Left cardiac atrium (tissue), 4 donors: ENCODE measurements at regions not wholly inside any gene's neighbourhood (a gene's known extent, or its start where the extent isn't known, plus 50 kb on each side); places are given as distances from the start of the nearest gene placed in this dataset.
"Not testable (repeated sequence)": the region's sequence is repeated elsewhere in the genome, so short reads cannot be mapped to it uniquely, and the experiment has no call there.

Experiments
- ATAC-seq, 2 donors: fragments of 200-7000 bp; cut with Tn5 transposase; one replicate each; pipeline ENCODE4 v1.9.1; 2020; ENCODE audit warnings: mild to moderate bottlenecking in 2 of 2, moderate library complexity in 2 of 2
- DNase-seq: peaks from one replicate; pipeline ENCODE4 v3.0.0-alpha.2; 2020
- intact Hi-C, 2 donors: fragments of 100-400 bp; cut with DNase I; formaldehyde crosslinking; loops; one replicate each; pipeline versions ENCODE4 v1.14.1 to v1.15.1; 2022 to 2023
- donor health status: DM: no; HTN: yes; CAD: no.
- donor health status: DM: no; HTN: yes; CAD: no; lungs with severe emphysema.
- donor health status: DM: yes; HTN: yes; CAD: no.
- donor health status: Dilated cardiomyopathy.

GRCh38 chr12:38469715-38470114, 153.1 kb downstream of the ALG10B start:
- ATAC-seq, result no peak
- no peak for DNase-seq
- intact Hi-C loops, result no loop called here

- ATAC-seq (no peak), DNase-seq (no peak)
- intact Hi-C loops, result no loop called here
Observed at GRCh38 chr12:38477340-38478090, 160.9 kb downstream of the ALG10B start.

- intact Hi-C loops, result no loop called here
- no peak for DNase-seq
- no peak for ATAC-seq
Observed at GRCh38 chr12:38480594-38480993, 164.0 kb downstream of the ALG10B start.

- ATAC-seq (no peak), DNase-seq (no peak)
- intact Hi-C loops, result no loop called here
Observed at GRCh38 chr12:38484821-38485449, 168.4 kb downstream of the ALG10B start.

GRCh38 chr12:38488866-38489265, 172.3 kb downstream of the ALG10B start:
- intact Hi-C loops, result no loop called here
- ATAC-seq, result no peak
- no peak for DNase-seq

GRCh38 chr12:38490073-38490472, 173.5 kb downstream of the ALG10B start:
- DNase-seq (no peak), ATAC-seq (no peak)
- intact Hi-C loops, result no loop called here

GRCh38 chr12:38490941-38491340, 174.4 kb downstream of the ALG10B start:
- intact Hi-C loops, result no loop called here
- no peak for ATAC-seq
- DNase-seq, result no peak

GRCh38 chr12:38501481-38501880, 184.9 kb downstream of the ALG10B start:
- DNase-seq, result no peak
- intact Hi-C loops, result no loop called here
- ATAC-seq, result peak in 1 of 2 donors; percentile 22

GRCh38 chr12:38501991-38502390, 185.4 kb downstream of the ALG10B start:
- intact Hi-C loops, result no loop called here
- DNase-seq, result no peak
- ATAC-seq, result peak in 1 of 2 donors; percentile 80

GRCh38 chr12:38502415-38502814, 185.8 kb downstream of the ALG10B start:
- no peak for DNase-seq
- intact Hi-C loops, result no loop called here
- ATAC-seq, result peak in 1 of 2 donors; percentile 53

- DNase-seq (no peak), ATAC-seq (no peak)
- intact Hi-C loops, result no loop called here
Observed at GRCh38 chr12:38507839-38508238, 191.3 kb downstream of the ALG10B start.

- DNase-seq (no peak), ATAC-seq (no peak)
- intact Hi-C loops, result no loop called here
Observed at GRCh38 chr12:38508246-38508645, 191.7 kb downstream of the ALG10B start.

- intact Hi-C loops, result no loop called here
- no peak for ATAC-seq
- no peak for DNase-seq
Observed at GRCh38 chr12:38515912-38516311, 199.3 kb downstream of the ALG10B start.

- no peak for DNase-seq
- no peak for ATAC-seq
- intact Hi-C loops, result no loop called here
Observed at GRCh38 chr12:38516418-38516817, 199.8 kb downstream of the ALG10B start.

GRCh38 chr12:38523920-38524319, 207.3 kb downstream of the ALG10B start:
- no peak for ATAC-seq
- no peak for DNase-seq
- intact Hi-C loops, result no loop called here

GRCh38 chr12:38527631-38528030, 211.1 kb downstream of the ALG10B start:
- no peak for ATAC-seq
- intact Hi-C loops, result no loop called here
- no peak for DNase-seq

- no peak for DNase-seq
- no peak for ATAC-seq
- intact Hi-C loops, result no loop called here
Observed at GRCh38 chr12:38528527-38528926, 212.0 kb downstream of the ALG10B start.

- intact Hi-C loops, DNase-seq, ATAC-seq: not testable (repeated sequence)
Observed at GRCh38 chr12:38529281-38529680, 212.7 kb downstream of the ALG10B start.

GRCh38 chr12:38538319-38538718, 221.7 kb downstream of the ALG10B start:
- intact Hi-C loops, result no loop called here
- no peak for DNase-seq
- no peak for ATAC-seq

GRCh38 chr12:38540156-38540555, 223.6 kb downstream of the ALG10B start:
- DNase-seq (no peak), ATAC-seq (no peak)
- intact Hi-C loops, result no loop called here

- no peak for DNase-seq
- intact Hi-C loops, result no loop called here
- no peak for ATAC-seq
Observed at GRCh38 chr12:38541849-38542248, 225.3 kb downstream of the ALG10B start.
